ENCODE measurements at regions not wholly inside any gene's neighbourhood (a gene's known extent, or its start where the extent isn't known, plus 50 kb on each side); places are given as distances from the start of the nearest gene placed in this dataset.

DNA sequence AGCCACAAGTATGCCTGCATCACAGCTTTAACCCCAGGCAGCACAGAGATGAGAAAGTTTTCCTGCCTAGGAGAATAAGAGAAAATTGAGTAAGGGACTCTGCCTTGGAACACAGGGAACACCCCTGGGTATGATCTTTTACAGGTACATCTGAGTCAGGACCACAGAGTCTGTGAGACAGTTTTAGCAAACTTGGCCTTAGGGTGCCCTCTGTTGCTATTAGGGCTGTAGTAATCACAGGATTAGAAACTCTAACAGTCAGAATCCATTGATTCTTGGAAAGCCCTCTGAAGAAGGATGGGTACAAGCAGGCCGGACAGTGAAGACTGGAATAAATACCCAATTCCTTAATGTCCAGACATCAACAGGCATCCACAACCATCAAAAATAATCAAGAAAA, 989.5 kb upstream of the CDH9 start:
- TF ChIP-seq, protein P1, sequence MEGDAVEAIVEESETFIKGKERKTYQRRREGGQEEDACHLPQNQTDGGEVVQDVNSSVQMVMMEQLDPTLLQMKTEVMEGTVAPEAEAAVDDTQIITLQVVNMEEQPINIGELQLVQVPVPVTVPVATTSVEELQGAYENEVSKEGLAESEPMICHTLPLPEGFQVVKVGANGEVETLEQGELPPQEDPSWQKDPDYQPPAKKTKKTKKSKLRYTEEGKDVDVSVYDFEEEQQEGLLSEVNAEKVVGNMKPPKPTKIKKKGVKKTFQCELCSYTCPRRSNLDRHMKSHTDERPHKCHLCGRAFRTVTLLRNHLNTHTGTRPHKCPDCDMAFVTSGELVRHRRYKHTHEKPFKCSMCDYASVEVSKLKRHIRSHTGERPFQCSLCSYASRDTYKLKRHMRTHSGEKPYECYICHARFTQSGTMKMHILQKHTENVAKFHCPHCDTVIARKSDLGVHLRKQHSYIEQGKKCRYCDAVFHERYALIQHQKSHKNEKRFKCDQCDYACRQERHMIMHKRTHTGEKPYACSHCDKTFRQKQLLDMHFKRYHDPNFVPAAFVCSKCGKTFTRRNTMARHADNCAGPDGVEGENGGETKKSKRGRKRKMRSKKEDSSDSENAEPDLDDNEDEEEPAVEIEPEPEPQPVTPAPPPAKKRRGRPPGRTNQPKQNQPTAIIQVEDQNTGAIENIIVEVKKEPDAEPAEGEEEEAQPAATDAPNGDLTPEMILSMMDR (conservative IDR thresholded peaks at IDR 0.05; ENCODE audit: low read depth in 2 of 2), result peak in 1 of 2 experiments; percentile 47; a peak in 2 of 4 replicates
- no peak for TF ChIP-seq NANOG (IDR thresholded peaks at IDR 0.05; ENCODE audit: borderline replicate concordance)
- TF ChIP-seq, protein P2, sequence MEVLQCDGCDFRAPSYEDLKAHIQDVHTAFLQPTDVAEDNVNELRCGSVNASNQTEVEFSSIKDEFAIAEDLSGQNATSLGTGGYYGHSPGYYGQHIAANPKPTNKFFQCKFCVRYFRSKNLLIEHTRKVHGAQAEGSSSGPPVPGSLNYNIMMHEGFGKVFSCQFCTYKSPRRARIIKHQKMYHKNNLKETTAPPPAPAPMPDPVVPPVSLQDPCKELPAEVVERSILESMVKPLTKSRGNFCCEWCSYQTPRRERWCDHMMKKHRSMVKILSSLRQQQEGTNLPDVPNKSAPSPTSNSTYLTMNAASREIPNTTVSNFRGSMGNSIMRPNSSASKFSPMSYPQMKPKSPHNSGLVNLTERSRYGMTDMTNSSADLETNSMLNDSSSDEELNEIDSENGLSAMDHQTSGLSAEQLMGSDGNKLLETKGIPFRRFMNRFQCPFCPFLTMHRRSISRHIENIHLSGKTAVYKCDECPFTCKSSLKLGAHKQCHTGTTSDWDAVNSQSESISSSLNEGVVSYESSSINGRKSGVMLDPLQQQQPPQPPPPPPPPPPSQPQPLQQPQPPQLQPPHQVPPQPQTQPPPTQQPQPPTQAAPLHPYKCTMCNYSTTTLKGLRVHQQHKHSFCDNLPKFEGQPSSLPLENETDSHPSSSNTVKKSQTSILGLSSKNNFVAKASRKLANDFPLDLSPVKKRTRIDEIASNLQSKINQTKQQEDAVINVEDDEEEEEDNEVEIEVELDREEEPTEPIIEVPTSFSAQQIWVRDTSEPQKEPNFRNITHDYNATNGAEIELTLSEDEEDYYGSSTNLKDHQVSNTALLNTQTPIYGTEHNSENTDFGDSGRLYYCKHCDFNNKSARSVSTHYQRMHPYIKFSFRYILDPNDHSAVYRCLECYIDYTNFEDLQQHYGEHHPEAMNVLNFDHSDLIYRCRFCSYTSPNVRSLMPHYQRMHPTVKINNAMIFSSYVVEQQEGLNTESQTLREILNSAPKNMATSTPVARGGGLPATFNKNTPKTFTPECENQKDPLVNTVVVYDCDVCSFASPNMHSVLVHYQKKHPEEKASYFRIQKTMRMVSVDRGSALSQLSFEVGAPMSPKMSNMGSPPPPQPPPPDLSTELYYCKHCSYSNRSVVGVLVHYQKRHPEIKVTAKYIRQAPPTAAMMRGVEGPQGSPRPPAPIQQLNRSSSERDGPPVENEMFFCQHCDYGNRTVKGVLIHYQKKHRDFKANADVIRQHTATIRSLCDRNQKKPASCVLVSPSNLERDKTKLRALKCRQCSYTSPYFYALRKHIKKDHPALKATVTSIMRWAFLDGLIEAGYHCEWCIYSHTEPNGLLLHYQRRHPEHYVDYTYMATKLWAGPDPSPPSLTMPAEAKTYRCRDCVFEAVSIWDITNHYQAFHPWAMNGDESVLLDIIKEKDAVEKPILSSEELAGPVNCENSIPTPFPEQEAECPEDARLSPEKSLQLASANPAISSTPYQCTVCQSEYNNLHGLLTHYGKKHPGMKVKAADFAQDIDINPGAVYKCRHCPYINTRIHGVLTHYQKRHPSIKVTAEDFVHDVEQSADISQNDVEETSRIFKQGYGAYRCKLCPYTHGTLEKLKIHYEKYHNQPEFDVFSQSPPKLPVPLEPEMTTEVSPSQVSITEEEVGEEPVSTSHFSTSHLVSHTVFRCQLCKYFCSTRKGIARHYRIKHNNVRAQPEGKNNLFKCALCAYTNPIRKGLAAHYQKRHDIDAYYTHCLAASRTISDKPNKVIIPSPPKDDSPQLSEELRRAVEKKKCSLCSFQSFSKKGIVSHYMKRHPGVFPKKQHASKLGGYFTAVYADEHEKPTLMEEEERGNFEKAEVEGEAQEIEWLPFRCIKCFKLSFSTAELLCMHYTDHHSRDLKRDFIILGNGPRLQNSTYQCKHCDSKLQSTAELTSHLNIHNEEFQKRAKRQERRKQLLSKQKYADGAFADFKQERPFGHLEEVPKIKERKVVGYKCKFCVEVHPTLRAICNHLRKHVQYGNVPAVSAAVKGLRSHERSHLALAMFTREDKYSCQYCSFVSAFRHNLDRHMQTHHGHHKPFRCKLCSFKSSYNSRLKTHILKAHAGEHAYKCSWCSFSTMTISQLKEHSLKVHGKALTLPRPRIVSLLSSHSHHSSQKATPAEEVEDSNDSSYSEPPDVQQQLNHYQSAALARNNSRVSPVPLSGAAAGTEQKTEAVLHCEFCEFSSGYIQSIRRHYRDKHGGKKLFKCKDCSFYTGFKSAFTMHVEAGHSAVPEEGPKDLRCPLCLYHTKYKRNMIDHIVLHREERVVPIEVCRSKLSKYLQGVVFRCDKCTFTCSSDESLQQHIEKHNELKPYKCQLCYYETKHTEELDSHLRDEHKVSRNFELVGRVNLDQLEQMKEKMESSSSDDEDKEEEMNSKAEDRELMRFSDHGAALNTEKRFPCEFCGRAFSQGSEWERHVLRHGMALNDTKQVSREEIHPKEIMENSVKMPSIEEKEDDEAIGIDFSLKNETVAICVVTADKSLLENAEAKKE (CRISPR knock-in tag; IDR thresholded peaks at IDR 0.05), result no peak
- no peak for TF ChIP-seq EZH2 (IDR thresholded peaks at IDR 0.05; ENCODE audit: low read depth, unreplicated experiment)
- no peak for TF ChIP-seq EZH2phosphoT487 (IDR thresholded peaks at IDR 0.05; ENCODE audit: unreplicated experiment)
- TF ChIP-seq POLR2AphosphoS5 (IDR thresholded peaks at IDR 0.05; ENCODE audit: low read depth), result no peak
- TF ChIP-seq, protein P3, sequence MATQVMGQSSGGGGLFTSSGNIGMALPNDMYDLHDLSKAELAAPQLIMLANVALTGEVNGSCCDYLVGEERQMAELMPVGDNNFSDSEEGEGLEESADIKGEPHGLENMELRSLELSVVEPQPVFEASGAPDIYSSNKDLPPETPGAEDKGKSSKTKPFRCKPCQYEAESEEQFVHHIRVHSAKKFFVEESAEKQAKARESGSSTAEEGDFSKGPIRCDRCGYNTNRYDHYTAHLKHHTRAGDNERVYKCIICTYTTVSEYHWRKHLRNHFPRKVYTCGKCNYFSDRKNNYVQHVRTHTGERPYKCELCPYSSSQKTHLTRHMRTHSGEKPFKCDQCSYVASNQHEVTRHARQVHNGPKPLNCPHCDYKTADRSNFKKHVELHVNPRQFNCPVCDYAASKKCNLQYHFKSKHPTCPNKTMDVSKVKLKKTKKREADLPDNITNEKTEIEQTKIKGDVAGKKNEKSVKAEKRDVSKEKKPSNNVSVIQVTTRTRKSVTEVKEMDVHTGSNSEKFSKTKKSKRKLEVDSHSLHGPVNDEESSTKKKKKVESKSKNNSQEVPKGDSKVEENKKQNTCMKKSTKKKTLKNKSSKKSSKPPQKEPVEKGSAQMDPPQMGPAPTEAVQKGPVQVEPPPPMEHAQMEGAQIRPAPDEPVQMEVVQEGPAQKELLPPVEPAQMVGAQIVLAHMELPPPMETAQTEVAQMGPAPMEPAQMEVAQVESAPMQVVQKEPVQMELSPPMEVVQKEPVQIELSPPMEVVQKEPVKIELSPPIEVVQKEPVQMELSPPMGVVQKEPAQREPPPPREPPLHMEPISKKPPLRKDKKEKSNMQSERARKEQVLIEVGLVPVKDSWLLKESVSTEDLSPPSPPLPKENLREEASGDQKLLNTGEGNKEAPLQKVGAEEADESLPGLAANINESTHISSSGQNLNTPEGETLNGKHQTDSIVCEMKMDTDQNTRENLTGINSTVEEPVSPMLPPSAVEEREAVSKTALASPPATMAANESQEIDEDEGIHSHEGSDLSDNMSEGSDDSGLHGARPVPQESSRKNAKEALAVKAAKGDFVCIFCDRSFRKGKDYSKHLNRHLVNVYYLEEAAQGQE (IDR thresholded peaks at IDR 0.05; ENCODE audit: unreplicated experiment), result no peak
- no peak for TF ChIP-seq ZNF331 (CRISPR knock-in tag; IDR thresholded peaks at IDR 0.05; ENCODE audit: low read depth)
- no peak for TF ChIP-seq STAT1 (IDR thresholded peaks at IDR 0.05; ENCODE audit: unreplicated experiment)
- no peak for TF ChIP-seq CREB1 (CRISPR knock-in tag; IDR thresholded peaks at IDR 0.05; ENCODE audit: low read depth)
- no peak for TF ChIP-seq JUNB (IDR thresholded peaks at IDR 0.05; ENCODE audit: unreplicated experiment)
- TF ChIP-seq, protein P4, sequence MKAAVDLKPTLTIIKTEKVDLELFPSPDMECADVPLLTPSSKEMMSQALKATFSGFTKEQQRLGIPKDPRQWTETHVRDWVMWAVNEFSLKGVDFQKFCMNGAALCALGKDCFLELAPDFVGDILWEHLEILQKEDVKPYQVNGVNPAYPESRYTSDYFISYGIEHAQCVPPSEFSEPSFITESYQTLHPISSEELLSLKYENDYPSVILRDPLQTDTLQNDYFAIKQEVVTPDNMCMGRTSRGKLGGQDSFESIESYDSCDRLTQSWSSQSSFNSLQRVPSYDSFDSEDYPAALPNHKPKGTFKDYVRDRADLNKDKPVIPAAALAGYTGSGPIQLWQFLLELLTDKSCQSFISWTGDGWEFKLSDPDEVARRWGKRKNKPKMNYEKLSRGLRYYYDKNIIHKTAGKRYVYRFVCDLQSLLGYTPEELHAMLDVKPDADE (IDR thresholded peaks at IDR 0.05), result no peak
- TF ChIP-seq ZNF114 (CRISPR knock-in tag; IDR thresholded peaks at IDR 0.05), result no peak

Measured in GM23338 (cell line).